Smooth muscle cell (in vitro differentiated cells): ENCODE measurements at regions not wholly inside any gene's neighbourhood (a gene's known extent, or its start where the extent isn't known, plus 50 kb on each side); places are given as distances from the start of the nearest gene placed in this dataset.
"Not testable (repeated sequence)": the region's sequence is repeated elsewhere in the genome, so short reads cannot be mapped to it uniquely, and the experiment has no call there.

Experiments
- DNase-seq: peaks from one replicate; lab custom pipeline; 2025; ENCODE audit not compliant: unreplicated experiment; lab: John Stamatoyannopoulos, UW
- H2AFZ ChIP-seq: fragments of 200-600 bp; sonication (generic); 2 replicates; pipeline ENCODE4 v1.6.0; 2016; ENCODE audit warnings: antibody characterized with exemption, low read depth, mild to moderate bottlenecking
- H3F3A ChIP-seq: fragments of 200-600 bp; sonication (generic); 2 replicates; pipeline ENCODE4 v1.6.0; 2017; ENCODE audit warnings: antibody characterized with exemption, low read depth
- H3K27ac ChIP-seq: fragments of 200-600 bp; sonication (generic); 2 replicates; pipeline ENCODE4 v1.5.1; 2016; ENCODE audit warnings: low read depth, mild to moderate bottlenecking
- H3K27me3 ChIP-seq: fragments of 200-600 bp; sonication (generic); 2 replicates; pipeline ENCODE4 v1.6.1; 2016; ENCODE audit warnings: low read depth, mild to moderate bottlenecking
- H3K36me3 ChIP-seq: fragments of 200-600 bp; sonication (generic); 2 replicates; pipeline ENCODE4 v1.5.1; 2016; ENCODE audit warnings: low read depth
- H3K4me1 ChIP-seq: fragments of 200-600 bp; sonication (generic); 2 replicates; pipeline ENCODE4 v1.5.1; 2016; ENCODE audit warnings: low read depth
- H3K4me2 ChIP-seq: fragments of 200-600 bp; sonication (generic); 2 replicates; pipeline ENCODE4 v1.6.0; 2016; ENCODE audit warnings: mild to moderate bottlenecking
- H3K4me3 ChIP-seq: fragments of 200-600 bp; sonication (generic); 2 replicates; pipeline ENCODE4 v1.5.1; 2016; ENCODE audit warnings: mild to moderate bottlenecking
- H3K79me2 ChIP-seq: fragments of 200-600 bp; sonication (generic); 2 replicates; pipeline ENCODE4 v1.6.0; 2016; ENCODE audit warnings: low read depth, mild to moderate bottlenecking
- H3K9ac ChIP-seq: fragments of 200-600 bp; sonication (generic); 2 replicates; pipeline ENCODE4 v1.6.0; 2016; ENCODE audit warnings: low read depth
- H3K9me3 ChIP-seq: fragments of 200-600 bp; sonication (generic); replicated peaks from 2 replicates; pipeline ENCODE4 v1.5.1; 2016; ENCODE audit warnings: low read depth
- H4K20me1 ChIP-seq: fragments of 200-600 bp; sonication (generic); 2 replicates; pipeline ENCODE4 v1.6.0; 2016; ENCODE audit warnings: low read depth
- WGBS: methylation state at CpG from one replicate; pipeline ENCODE4 v1.1.7; 2016; ENCODE audit warnings: low lambda C conversion rate; 5-methylcytosine and 5-hydroxymethylcytosine counted together

GRCh38 chr1:146704162-146704724 lies 233.9 kb upstream of the NBPF12 start:
- not testable (repeated sequence) for DNase-seq, H3K79me2 ChIP-seq, H3K4me1 ChIP-seq, H3K9ac ChIP-seq, H3K27ac ChIP-seq, H3K9me3 ChIP-seq, H3F3A ChIP-seq, H4K20me1 ChIP-seq, H3K36me3 ChIP-seq, H3K4me2 ChIP-seq, H3K27me3 ChIP-seq, H2AFZ ChIP-seq, H3K4me3 ChIP-seq
- WGBS: 86% methylated on average over 2 of the region's 2 CpGs

GRCh38 chr1:146701320-146701719 lies 236.8 kb upstream of the NBPF12 start:
- WGBS: no CpG with 5 or more reads among the region's 1 CpG
- not testable (repeated sequence) for H3F3A ChIP-seq, H3K4me1 ChIP-seq, H3K9ac ChIP-seq, H3K27ac ChIP-seq, H3K27me3 ChIP-seq, H3K4me3 ChIP-seq, H4K20me1 ChIP-seq, H3K79me2 ChIP-seq, H3K9me3 ChIP-seq, H3K4me2 ChIP-seq, H2AFZ ChIP-seq, DNase-seq, H3K36me3 ChIP-seq

- not testable (repeated sequence) for DNase-seq, H3K9ac ChIP-seq, H3K27me3 ChIP-seq, H3K36me3 ChIP-seq, H3K9me3 ChIP-seq, H3K4me3 ChIP-seq, H3K4me2 ChIP-seq, H4K20me1 ChIP-seq, H3F3A ChIP-seq, H2AFZ ChIP-seq, H3K27ac ChIP-seq, H3K4me1 ChIP-seq, H3K79me2 ChIP-seq
- WGBS: 90% methylated on average over 5 of the region's 10 CpGs
Measured at GRCh38 chr1:146695388-146695787, 242.7 kb upstream of the NBPF12 start.

- not testable (repeated sequence) for H3K4me2 ChIP-seq, H4K20me1 ChIP-seq, H3K9ac ChIP-seq, H2AFZ ChIP-seq, H3F3A ChIP-seq, H3K27me3 ChIP-seq, H3K27ac ChIP-seq, H3K4me1 ChIP-seq, H3K79me2 ChIP-seq, H3K4me3 ChIP-seq, H3K36me3 ChIP-seq, DNase-seq, H3K9me3 ChIP-seq
- 42% methylated on average over 3 of the region's 3 CpGs for WGBS
Measured at GRCh38 chr1:146691798-146692197, 246.3 kb upstream of the NBPF12 start.

- H3K27me3 ChIP-seq, DNase-seq, H4K20me1 ChIP-seq, H3K27ac ChIP-seq, H3K4me3 ChIP-seq, H3K9me3 ChIP-seq, H3K9ac ChIP-seq, H3K36me3 ChIP-seq, H3K79me2 ChIP-seq, H2AFZ ChIP-seq, H3K4me2 ChIP-seq, H3F3A ChIP-seq, H3K4me1 ChIP-seq: not testable (repeated sequence)
- WGBS: 88% methylated on average over 1 of the region's 3 CpGs
Measured at GRCh38 chr1:146688893-146689292, 249.2 kb upstream of the NBPF12 start.

- H3K4me2 ChIP-seq, H3K4me3 ChIP-seq, H3K9me3 ChIP-seq, H3F3A ChIP-seq, DNase-seq, H3K9ac ChIP-seq, H3K27me3 ChIP-seq, H3K36me3 ChIP-seq, H3K27ac ChIP-seq, H2AFZ ChIP-seq, H3K4me1 ChIP-seq, H4K20me1 ChIP-seq, H3K79me2 ChIP-seq: not testable (repeated sequence)
- 89% methylated on average over 4 of the region's 4 CpGs for WGBS
Measured at GRCh38 chr1:146686777-146687366, 251.3 kb upstream of the NBPF12 start.

- H4K20me1 ChIP-seq, H3K9ac ChIP-seq, H3K4me1 ChIP-seq, DNase-seq, H3K27me3 ChIP-seq, H3K36me3 ChIP-seq, H3K27ac ChIP-seq, H3K79me2 ChIP-seq, H3K4me2 ChIP-seq, H3F3A ChIP-seq, H2AFZ ChIP-seq, H3K4me3 ChIP-seq, H3K9me3 ChIP-seq: not testable (repeated sequence)
- 78% methylated on average over 1 of the region's 5 CpGs for WGBS
Measured at GRCh38 chr1:146683126-146683429, 255.0 kb upstream of the NBPF12 start.

GRCh38 chr1:146682227-146683125 lies 255.6 kb upstream of the NBPF12 start:
- not testable (repeated sequence) for H3F3A ChIP-seq, H3K9ac ChIP-seq, H3K4me3 ChIP-seq, H3K27me3 ChIP-seq, H3K36me3 ChIP-seq, H3K79me2 ChIP-seq, H2AFZ ChIP-seq, H4K20me1 ChIP-seq, H3K27ac ChIP-seq, H3K4me1 ChIP-seq, DNase-seq, H3K4me2 ChIP-seq, H3K9me3 ChIP-seq
- 27% methylated on average over 7 of the region's 11 CpGs for WGBS
